Activated T-cell treated with anti-CD3 and anti-CD28 coated beads, Interleukin-2, amount 50 U/mL, for 4 hours (primary cell): ENCODE measurements at regions not wholly inside any gene's neighbourhood (a gene's known extent, or its start where the extent isn't known, plus 50 kb on each side); places are given as distances from the start of the nearest gene placed in this dataset.

ENCODE experiments used
- ATAC-seq, 2 donors: fragments of 200-7000 bp; cut with Tn5 transposase; one replicate each; pipeline ENCODE4 v1.10.0; 2021
- DNase-seq: peaks from one replicate; pipeline ENCODE4 v3.0.0-alpha.2; 2020
- H3K27me3 Mint-ChIP-seq: one replicate; pipeline ENCODE4 v1.8.0; 2021; ENCODE audit warnings: low read depth, mixed read lengths
- H3K36me3 Mint-ChIP-seq: one replicate; pipeline ENCODE4 v1.8.0; 2022; ENCODE audit warnings: mixed read lengths; ENCODE audit not compliant: insufficient read depth
- H3K4me1 Mint-ChIP-seq: one replicate; pipeline ENCODE4 v1.8.0; 2021; ENCODE audit warnings: low read depth, mixed read lengths
- H3K4me3 Mint-ChIP-seq: one replicate; pipeline ENCODE4 v1.8.0; 2021; ENCODE audit warnings: mild to moderate bottlenecking, moderate library complexity, mixed read lengths
- H3K9me3 Mint-ChIP-seq: one replicate; pipeline ENCODE4 v1.8.0; 2021; ENCODE audit warnings: mixed read lengths

GRCh38 chr7:25279705-25280104 is 51.4 kb upstream of the NPVF start:
- no peaks in the 10 kb centered on the region for H3K36me3 Mint-ChIP-seq
- DNase-seq (no peak), ATAC-seq (no peak)
- H3K4me3 Mint-ChIP-seq = no peak overlapping the region
- peaks cover 6% of the 10 kb centered on the region for H3K27me3 Mint-ChIP-seq
- H3K9me3 Mint-ChIP-seq = no peaks in the 10 kb centered on the region
- no peaks in the 10 kb centered on the region for H3K4me1 Mint-ChIP-seq

GRCh38 chr7:25280181-25280580 is 51.9 kb upstream of the NPVF start:
- no peaks in the 10 kb centered on the region for H3K9me3 Mint-ChIP-seq
- no peak for DNase-seq
- H3K36me3 Mint-ChIP-seq = no peaks in the 10 kb centered on the region
- no peaks in the 10 kb centered on the region for H3K4me1 Mint-ChIP-seq
- H3K27me3 Mint-ChIP-seq = peaks cover 6% of the 10 kb centered on the region
- no peak overlapping the region for H3K4me3 Mint-ChIP-seq
- ATAC-seq = no peak

GRCh38 chr7:25282194-25282593 is 53.9 kb upstream of the NPVF start:
- no peaks in the 10 kb centered on the region for H3K9me3 Mint-ChIP-seq
- H3K4me1 Mint-ChIP-seq = no peaks in the 10 kb centered on the region
- no peak for DNase-seq
- H3K36me3 Mint-ChIP-seq = no peaks in the 10 kb centered on the region
- peaks cover 3% of the 10 kb centered on the region for H3K27me3 Mint-ChIP-seq
- H3K4me3 Mint-ChIP-seq = no peak overlapping the region
- ATAC-seq = no peak

- H3K4me3 Mint-ChIP-seq = no peak overlapping the region
These were observed 58.5 kb upstream of the NPVF start for GRCh38 chr7:25286756-25287155.

GRCh38 chr7:25287291-25287690 is 59.0 kb upstream of the NPVF start:
- ATAC-seq (no peak), DNase-seq (no peak)
- Mint-ChIP-seq H3K4me1 (no peaks in the 10 kb centered on the region), H3K4me3 (no peak overlapping the region), H3K9me3 (no peaks in the 10 kb centered on the region), H3K27me3 (no peaks in the 10 kb centered on the region), H3K36me3 (no peaks in the 10 kb centered on the region)

More at GRCh38 chr7:25286756-25287155, 58.5 kb upstream of the NPVF start:
- Mint-ChIP-seq H3K36me3 (no peaks in the 10 kb centered on the region), H3K27me3 (no peaks in the 10 kb centered on the region), H3K9me3 (no peaks in the 10 kb centered on the region), H3K4me1 (no peaks in the 10 kb centered on the region)
- ATAC-seq (no peak), DNase-seq (no peak)

- Mint-ChIP-seq H3K4me3 (no peak overlapping the region), H3K9me3 (no peaks in the 10 kb centered on the region)
These were observed 60.4 kb upstream of the NPVF start for GRCh38 chr7:25288556-25289307.

GRCh38 chr7:25289518-25289917 is 61.2 kb upstream of the NPVF start:
- H3K4me3 Mint-ChIP-seq = no peak overlapping the region
- H3K9me3 Mint-ChIP-seq = no peaks in the 10 kb centered on the region
- no peak for DNase-seq
- H3K36me3 Mint-ChIP-seq = no peaks in the 10 kb centered on the region
- no peaks in the 10 kb centered on the region for H3K27me3 Mint-ChIP-seq
- H3K4me1 Mint-ChIP-seq = no peaks in the 10 kb centered on the region
- no peak for ATAC-seq

More at GRCh38 chr7:25288556-25289307, 60.4 kb upstream of the NPVF start:
- Mint-ChIP-seq H3K27me3 (no peaks in the 10 kb centered on the region), H3K4me1 (no peaks in the 10 kb centered on the region), H3K36me3 (no peaks in the 10 kb centered on the region)
- ATAC-seq = no peak
- no peak for DNase-seq

GRCh38 chr7:25294624-25295023 is 66.3 kb upstream of the NPVF start:
- no peak for ATAC-seq
- Mint-ChIP-seq H3K27me3 (no peaks in the 10 kb centered on the region), H3K4me1 (no peaks in the 10 kb centered on the region), H3K4me3 (no peak overlapping the region), H3K36me3 (no peaks in the 10 kb centered on the region), H3K9me3 (no peaks in the 10 kb centered on the region)
- no peak for DNase-seq

- DNase-seq (no peak), ATAC-seq (no peak)
- Mint-ChIP-seq H3K9me3 (no peaks in the 10 kb centered on the region), H3K27me3 (no peaks in the 10 kb centered on the region), H3K36me3 (no peaks in the 10 kb centered on the region), H3K4me3 (no peak overlapping the region), H3K4me1 (no peaks in the 10 kb centered on the region)
These were observed 67.1 kb upstream of the NPVF start for GRCh38 chr7:25295387-25295786.

GRCh38 chr7:25296086-25296485 is 67.8 kb upstream of the NPVF start:
- H3K9me3 Mint-ChIP-seq = no peaks in the 10 kb centered on the region
- ATAC-seq = no peak

GRCh38 chr7:25297278-25297677 is 69.0 kb upstream of the NPVF start:
- no peaks in the 10 kb centered on the region for H3K9me3 Mint-ChIP-seq
- no peaks in the 10 kb centered on the region for H3K36me3 Mint-ChIP-seq
- no peak for ATAC-seq
- H3K4me3 Mint-ChIP-seq = no peak overlapping the region
- DNase-seq = no peak
- H3K27me3 Mint-ChIP-seq = no peaks in the 10 kb centered on the region
- H3K4me1 Mint-ChIP-seq = no peaks in the 10 kb centered on the region

More at GRCh38 chr7:25296086-25296485, 67.8 kb upstream of the NPVF start:
- no peaks in the 10 kb centered on the region for H3K4me1 Mint-ChIP-seq
- no peaks in the 10 kb centered on the region for H3K36me3 Mint-ChIP-seq
- DNase-seq = no peak
- no peaks in the 10 kb centered on the region for H3K27me3 Mint-ChIP-seq
- H3K4me3 Mint-ChIP-seq = no peak overlapping the region

- no peaks in the 10 kb centered on the region for H3K9me3 Mint-ChIP-seq
- ATAC-seq = no peak
- H3K4me3 Mint-ChIP-seq = no peak overlapping the region
- no peaks in the 10 kb centered on the region for H3K4me1 Mint-ChIP-seq
- no peaks in the 10 kb centered on the region for H3K36me3 Mint-ChIP-seq
- peaks cover 7% of the 10 kb centered on the region for H3K27me3 Mint-ChIP-seq
- no peak for DNase-seq
These were observed 75.2 kb upstream of the NPVF start for GRCh38 chr7:25303281-25304181.

GRCh38 chr7:25304691-25305090 is 76.4 kb upstream of the NPVF start:
- ATAC-seq (no peak), DNase-seq (no peak)
- Mint-ChIP-seq H3K27me3 (peaks cover 7% of the 10 kb centered on the region), H3K4me1 (no peaks in the 10 kb centered on the region), H3K9me3 (no peaks in the 10 kb centered on the region), H3K36me3 (no peaks in the 10 kb centered on the region), H3K4me3 (no peak overlapping the region)

- ATAC-seq (no peak), DNase-seq (no peak)
- Mint-ChIP-seq H3K9me3 (no peaks in the 10 kb centered on the region), H3K4me3 (no peak overlapping the region), H3K4me1 (no peaks in the 10 kb centered on the region), H3K27me3 (peaks cover 7% of the 10 kb centered on the region), H3K36me3 (no peaks in the 10 kb centered on the region)
These were observed 77.5 kb upstream of the NPVF start for GRCh38 chr7:25305831-25306230.

- DNase-seq (no peak), ATAC-seq (no peak)
- no peaks in the 10 kb centered on the region for H3K36me3 Mint-ChIP-seq
- H3K4me3 Mint-ChIP-seq = no peak overlapping the region
- peaks cover 7% of the 10 kb centered on the region for H3K27me3 Mint-ChIP-seq
- no peaks in the 10 kb centered on the region for H3K9me3 Mint-ChIP-seq
- H3K4me1 Mint-ChIP-seq = no peaks in the 10 kb centered on the region
These were observed 79.3 kb upstream of the NPVF start for GRCh38 chr7:25307624-25308023.
